GM23248 (cell line): ENCODE measurements at regions not wholly inside any gene's neighbourhood (a gene's known extent, or its start where the extent isn't known, plus 50 kb on each side); places are given as distances from the start of the nearest gene placed in this dataset.

Experiments
- DNase-seq: peaks from one replicate; pipeline ENCODE4 v3.0.0-alpha.2; 2015
- H2AFZ ChIP-seq: fragments of 200-600 bp; sonication (generic); 2 replicates; pipeline ENCODE4 v1.6.1; 2016; ENCODE audit warnings: antibody characterized with exemption
- H3F3A ChIP-seq: fragments of 200-600 bp; sonication (generic); 2 replicates; pipeline ENCODE4 v1.6.1; 2016; ENCODE audit warnings: mild to moderate bottlenecking, antibody characterized with exemption, mixed run types; ENCODE audit not compliant: insufficient read depth
- H3K27ac ChIP-seq: fragments of 200-600 bp; sonication (generic); 2 replicates; pipeline ENCODE4 v1.5.1; 2016; ENCODE audit warnings: mild to moderate bottlenecking
- H3K27me3 ChIP-seq: fragments of 200-600 bp; sonication (generic); replicated peaks from 2 replicates; pipeline ENCODE4 v1.6.1; 2016; ENCODE audit warnings: mild to moderate bottlenecking; ENCODE audit not compliant: insufficient read depth
- H3K36me3 ChIP-seq: fragments of 200-600 bp; sonication (generic); 2 replicates; pipeline ENCODE4 v1.6.1; 2016; ENCODE audit warnings: low read depth, mild to moderate bottlenecking
- H3K4me1 ChIP-seq: fragments of 200-600 bp; sonication (generic); 2 replicates; pipeline ENCODE4 v1.6.1; 2016; ENCODE audit warnings: mild to moderate bottlenecking; ENCODE audit not compliant: insufficient read depth
- H3K4me2 ChIP-seq: fragments of 200-600 bp; sonication (generic); one replicate; pipeline ENCODE4 v1.6.1; 2016; ENCODE audit warnings: mild to moderate bottlenecking; ENCODE audit not compliant: unreplicated experiment
- H3K4me3 ChIP-seq: fragments of 200-600 bp; sonication (generic); 2 replicates; pipeline ENCODE4 v1.5.1; 2016; ENCODE audit warnings: mild to moderate bottlenecking
- H3K79me2 ChIP-seq: fragments of 200-600 bp; sonication (generic); 2 replicates; pipeline ENCODE4 v1.6.1; 2016; ENCODE audit warnings: mild to moderate bottlenecking; ENCODE audit not compliant: insufficient read depth
- H3K9ac ChIP-seq: fragments of 200-600 bp; sonication (generic); 2 replicates; pipeline ENCODE4 v1.6.1; 2016; ENCODE audit warnings: mild to moderate bottlenecking
- H3K9me2 ChIP-seq: fragments of 200-600 bp; sonication (generic); 2 replicates; pipeline ENCODE4 v1.6.1; 2016; ENCODE audit warnings: mixed run types, mild to moderate bottlenecking, moderate library complexity; ENCODE audit not compliant: insufficient read depth
- H3K9me3 ChIP-seq: fragments of 200-600 bp; sonication (generic); one replicate; pipeline ENCODE4 v1.6.1; 2017; ENCODE audit warnings: low read depth
- H4K20me1 ChIP-seq: fragments of 200-600 bp; sonication (generic); 2 replicates; pipeline ENCODE4 v1.6.0; 2016; ENCODE audit not compliant: insufficient read depth
- EZH2 ChIP-seq: fragments of 200-600 bp; sonication (generic); IDR thresholded peaks from 2 replicates; pipeline ENCODE4 v1.6.1; 2018; ENCODE audit warnings: antibody characterized with exemption, mild to moderate bottlenecking; ENCODE audit not compliant: insufficient read depth, poor library complexity, severe bottlenecking
- EZH2phosphoT487 ChIP-seq: fragments of 200-600 bp; sonication (generic); IDR thresholded peaks from 2 replicates; pipeline ENCODE4 v1.6.1; 2018; ENCODE audit warnings: antibody characterized with exemption, moderate library complexity, mild to moderate bottlenecking, low read depth; ENCODE audit not compliant: insufficient read depth
- WGBS, 2 experiments: methylation state at CpG; one replicate each; pipeline ENCODE4 v1.1.6; 2015 to 2017; ENCODE audit warnings: low lambda C conversion rate in 2 of 2, low coverage in 1 of 2; ENCODE audit errors: missing lambda C conversion rate in 2 of 2; 5-methylcytosine and 5-hydroxymethylcytosine counted together
- in situ Hi-C: fragments of 300-500 bp; cut with MboI; formaldehyde crosslinking; loops from 2 replicates; pipeline ENCODE4 v1.15.0; 2020

GRCh38 chr12:9378430-9378835 lies 170.2 kb upstream of the PZP start:
- no peaks in the 10 kb centered on the region for H3K36me3 ChIP-seq
- WGBS, 2 experiments: 37 to 38% methylated on average over 6 of the region's 6 CpGs
- DNase-seq: no peak
- no peak overlapping the region for H3K27ac ChIP-seq
- peaks cover 8% of the 10 kb centered on the region; the same call in 1 of the 2 replicates for H3K27me3 ChIP-seq
- TF ChIP-seq EZH2phosphoT487: no peak
- TF ChIP-seq EZH2: no peak
- no peak overlapping the region for H3K9ac ChIP-seq
- no peaks in the 10 kb centered on the region for H3K79me2 ChIP-seq
- H2AFZ ChIP-seq: no peak overlapping the region
- no peak overlapping the region for H3K4me2 ChIP-seq
- no peak overlapping the region for H3K4me3 ChIP-seq
- in situ Hi-C loops: no loop called here
- no peaks in the 10 kb centered on the region for H3K4me1 ChIP-seq
- no peaks in the 10 kb centered on the region for H3F3A ChIP-seq
- H4K20me1 ChIP-seq: no peaks in the 10 kb centered on the region
- no peaks in the 10 kb centered on the region for H3K9me2 ChIP-seq
- no peaks in the 10 kb centered on the region for H3K9me3 ChIP-seq

DNA sequence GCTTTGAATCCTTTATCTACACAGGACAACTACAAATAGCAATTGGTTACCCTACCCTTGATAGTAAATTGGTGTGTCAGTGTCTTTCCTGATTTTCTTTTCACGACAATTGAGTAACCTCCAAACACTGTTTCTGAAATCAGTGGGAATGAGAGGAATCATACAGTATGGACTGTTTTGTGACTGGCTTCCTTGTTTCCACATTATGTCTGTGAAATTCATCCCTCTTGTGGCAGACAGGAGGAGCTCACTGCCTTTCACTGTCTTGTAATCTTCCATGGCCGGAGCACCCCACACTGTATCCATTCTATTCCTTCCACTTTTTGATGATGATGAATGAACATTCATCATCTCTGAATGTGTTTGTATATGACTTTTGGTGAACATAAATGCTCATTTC lies 164.0 kb upstream of the PZP start:
- Histone ChIP-seq H3K9me3 (no peaks in the 10 kb centered on the region), H3K79me2 (no peaks in the 10 kb centered on the region), H3F3A (no peaks in the 10 kb centered on the region), H3K9me2 (no peaks in the 10 kb centered on the region), H4K20me1 (no peaks in the 10 kb centered on the region), H3K27me3 (peaks cover 20% of the 10 kb centered on the region), H3K9ac (no peak overlapping the region), H3K4me3 (no peak overlapping the region), H3K36me3 (no peaks in the 10 kb centered on the region), H3K4me1 (no peaks in the 10 kb centered on the region), H3K27ac (no peak overlapping the region), H2AFZ (no peak overlapping the region), H3K4me2 (no peak overlapping the region)
- in situ Hi-C loops: no loop called here
- DNase-seq: peak; percentile 43
- WGBS, 2 experiments: 31% methylated on average over 2 of the region's 2 CpGs
- no peak for TF ChIP-seq EZH2phosphoT487
- TF ChIP-seq EZH2: no peak

GRCh38 chr12:9367828-9368227 lies 159.6 kb upstream of the PZP start:
- no peak overlapping the region for H3K9ac ChIP-seq
- TF ChIP-seq EZH2phosphoT487 (no peak), EZH2 (no peak)
- H3K4me3 ChIP-seq: no peak overlapping the region
- no peaks in the 10 kb centered on the region for H3K9me2 ChIP-seq
- H3K4me2 ChIP-seq: no peak overlapping the region
- H3K79me2 ChIP-seq: no peaks in the 10 kb centered on the region
- DNase-seq: no peak
- peaks cover 4% of the 10 kb centered on the region; the same call in 1 of the 2 replicates for H3F3A ChIP-seq
- peaks cover 12% of the 10 kb centered on the region for H3K27me3 ChIP-seq
- in situ Hi-C loops: no loop called here
- H2AFZ ChIP-seq: no peak overlapping the region
- H3K9me3 ChIP-seq: no peaks in the 10 kb centered on the region
- no peaks in the 10 kb centered on the region for H4K20me1 ChIP-seq
- no peaks in the 10 kb centered on the region for H3K36me3 ChIP-seq
- no peak overlapping the region for H3K27ac ChIP-seq
- 61 to 64% methylated on average over 5 of the region's 5 CpGs for WGBS, 2 experiments
- no peaks in the 10 kb centered on the region for H3K4me1 ChIP-seq

- Histone ChIP-seq H3K27ac (no peak overlapping the region), H3K36me3 (no peaks in the 10 kb centered on the region), H3K4me3 (no peak overlapping the region), H3K9ac (no peak overlapping the region), H3K9me2 (no peaks in the 10 kb centered on the region), H3F3A (peaks cover 4% of the 10 kb centered on the region; the same call in 1 of the 2 replicates), H3K27me3 (peaks cover 12% of the 10 kb centered on the region), H3K4me1 (no peaks in the 10 kb centered on the region), H3K4me2 (no peak overlapping the region), H2AFZ (no peak overlapping the region), H3K79me2 (no peaks in the 10 kb centered on the region), H4K20me1 (no peaks in the 10 kb centered on the region), H3K9me3 (no peaks in the 10 kb centered on the region)
- in situ Hi-C loops: no loop called here
- 62 to 67% methylated on average over 4 of the region's 4 CpGs for WGBS, 2 experiments
- TF ChIP-seq EZH2: no peak
- no peak for TF ChIP-seq EZH2phosphoT487
- DNase-seq: no peak
Measured at GRCh38 chr12:9367201-9367600, 159.0 kb upstream of the PZP start.

DNA sequence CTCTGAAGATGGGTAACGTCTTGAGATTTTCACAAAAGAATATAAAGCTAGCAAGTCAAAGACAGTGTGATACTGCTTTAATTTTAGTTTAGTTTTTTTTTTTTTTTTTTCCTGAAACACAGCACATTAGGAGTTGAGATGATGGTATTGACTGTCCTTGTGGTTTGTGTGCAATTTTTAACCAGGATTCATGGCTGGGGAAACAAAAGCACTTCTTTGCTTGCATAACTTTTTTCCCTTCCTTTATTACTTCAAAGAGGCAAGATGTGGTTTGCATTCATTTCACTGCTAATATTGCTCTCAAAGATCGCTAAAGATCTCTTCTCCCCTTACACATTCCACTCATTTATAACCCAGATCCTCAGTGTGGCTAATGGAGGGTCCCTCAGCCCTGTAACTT lies 157.1 kb upstream of the PZP start:
- no peaks in the 10 kb centered on the region for H3K9me2 ChIP-seq
- no peaks in the 10 kb centered on the region for H3K9me3 ChIP-seq
- H3K4me2 ChIP-seq: peak overlapping the region; percentile 83
- peaks cover 4% of the 10 kb centered on the region; the same call in 1 of the 2 replicates for H3F3A ChIP-seq
- peak overlapping the region; percentile 6; the same call in 1 of the 2 replicates for H3K27ac ChIP-seq
- H3K36me3 ChIP-seq: no peaks in the 10 kb centered on the region
- H3K4me1 ChIP-seq: no peaks in the 10 kb centered on the region
- H3K27me3 ChIP-seq: peaks cover 11% of the 10 kb centered on the region
- no peaks in the 10 kb centered on the region for H4K20me1 ChIP-seq
- peak; percentile 51 for DNase-seq
- H3K9ac ChIP-seq: no peak overlapping the region
- no peak for TF ChIP-seq EZH2
- no peak for TF ChIP-seq EZH2phosphoT487
- H3K4me3 ChIP-seq: peak overlapping the region; percentile 61; the same call in 1 of the 2 replicates
- peak overlapping the region; percentile 72; the same call in 1 of the 2 replicates for H2AFZ ChIP-seq
- 20 to 29% methylated on average over 2 of the region's 2 CpGs for WGBS, 2 experiments
- in situ Hi-C loops: no loop called here
- no peaks in the 10 kb centered on the region for H3K79me2 ChIP-seq
